ENCODE measurements at regions not wholly inside any gene's neighbourhood (a gene's known extent, or its start where the extent isn't known, plus 50 kb on each side); places are given as distances from the start of the nearest gene placed in this dataset.

GRCh38 chr16:59087641-59088040, 353.5 kb upstream of the GOT2 start:
- Histone ChIP-seq H3K4me3 (no peak overlapping the region), H3K27me3 (no peaks in the 10 kb centered on the region), H3K9me3 (peaks cover 0 to 5% (median 0%) of the 10 kb centered on the region in 4 donors), H3K36me3 (no peaks in the 10 kb centered on the region), H3K27ac (replicated peaks in 1 of 4) (no peak overlapping the region), H3K4me1 (no peaks in the 10 kb centered on the region)
- no peak for DNase-seq (ENCODE audit: extremely low spot score)
- TF ChIP-seq CTCF (IDR thresholded peaks at IDR 0.05), result no peak
- TF ChIP-seq EP300 (IDR thresholded peaks at IDR 0.05), result no peak
- no peak for TF ChIP-seq POLR2AphosphoS5 (IDR thresholded peaks at IDR 0.05)
- no peak for TF ChIP-seq POLR2A (IDR thresholded peaks at IDR 0.05; ENCODE audit: low read depth)
- 62% methylated on average over 3 of the region's 3 CpGs for WGBS
- intact Hi-C loops (cut with DNase I), result no loop called here

GRCh38 chr16:59067205-59067604, 333.1 kb upstream of the GOT2 start:
- peaks cover 0 to 3% (median 0%) of the 10 kb centered on the region in 4 donors for H3K9me3 ChIP-seq
- H3K27ac ChIP-seq (replicated peaks in 1 of 4), result no peak overlapping the region
- TF ChIP-seq POLR2AphosphoS5 (IDR thresholded peaks at IDR 0.05) (peak in 1 of 2 donors; percentile 18), EP300 (IDR thresholded peaks at IDR 0.05) (no peak), CTCF (IDR thresholded peaks at IDR 0.05) (no peak)
- intact Hi-C loops (cut with DNase I), result no loop called here
- H3K4me1 ChIP-seq, result no peaks in the 10 kb centered on the region
- H3K4me3 ChIP-seq, result no peak overlapping the region
- 58% methylated on average over 1 of the region's 1 CpG for WGBS
- DNase-seq (ENCODE audit: extremely low spot score), result no peak
- H3K36me3 ChIP-seq, result no peaks in the 10 kb centered on the region
- H3K27me3 ChIP-seq, result no peaks in the 10 kb centered on the region

DNA sequence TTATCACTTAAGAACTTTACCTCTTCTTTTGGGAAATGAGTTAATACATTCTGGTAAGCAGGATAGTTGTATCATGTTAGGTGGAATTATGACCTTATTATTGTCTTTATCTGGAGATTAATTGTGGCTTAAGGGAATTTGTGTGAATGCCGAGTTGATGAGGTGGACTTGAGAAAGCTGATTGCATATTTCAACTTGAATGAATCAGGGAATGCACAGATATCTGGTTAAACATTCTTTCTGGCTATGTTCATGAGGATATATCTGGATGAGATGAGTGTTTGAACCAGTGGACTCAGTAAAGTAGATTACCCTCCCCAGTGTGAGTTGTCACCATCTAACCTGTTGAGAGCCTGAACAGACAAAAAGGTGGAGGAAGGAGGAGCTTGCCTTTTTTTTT, 326.1 kb upstream of the GOT2 start:
- TF ChIP-seq POLR2A (IDR thresholded peaks at IDR 0.05; ENCODE audit: low read depth), result no peak
- no peak for TF ChIP-seq EP300 (IDR thresholded peaks at IDR 0.05)
- no peak for TF ChIP-seq POLR2AphosphoS5 (IDR thresholded peaks at IDR 0.05)
- no peak for TF ChIP-seq CTCF (IDR thresholded peaks at IDR 0.05)
- Histone ChIP-seq H3K36me3 (no peaks in the 10 kb centered on the region), H3K27ac (replicated peaks in 1 of 4) (no peak overlapping the region), H3K9me3 (no peaks in the 10 kb centered on the region), H3K4me3 (no peak overlapping the region), H3K4me1 (no peaks in the 10 kb centered on the region), H3K27me3 (no peaks in the 10 kb centered on the region)
- no peak for DNase-seq (ENCODE audit: extremely low spot score)
- WGBS, result 75% methylated on average over 1 of the region's 1 CpG
- intact Hi-C loops (cut with DNase I), result no loop called here

GRCh38 chr16:59058250-59058649, 324.1 kb upstream of the GOT2 start:
- Histone ChIP-seq H3K4me3 (no peak overlapping the region), H3K36me3 (no peaks in the 10 kb centered on the region), H3K4me1 (no peaks in the 10 kb centered on the region), H3K27me3 (no peaks in the 10 kb centered on the region), H3K27ac (replicated peaks in 1 of 4) (no peak overlapping the region), H3K9me3 (no peaks in the 10 kb centered on the region)
- intact Hi-C loops (cut with DNase I), result no loop called here
- no peak for DNase-seq (ENCODE audit: extremely low spot score)
- TF ChIP-seq EP300 (IDR thresholded peaks at IDR 0.05), result no peak
- TF ChIP-seq POLR2A (IDR thresholded peaks at IDR 0.05; ENCODE audit: low read depth), result no peak
- TF ChIP-seq POLR2AphosphoS5 (IDR thresholded peaks at IDR 0.05), result no peak
- TF ChIP-seq CTCF (IDR thresholded peaks at IDR 0.05), result no peak
- WGBS, result 78% methylated on average over 2 of the region's 2 CpGs

DNA sequence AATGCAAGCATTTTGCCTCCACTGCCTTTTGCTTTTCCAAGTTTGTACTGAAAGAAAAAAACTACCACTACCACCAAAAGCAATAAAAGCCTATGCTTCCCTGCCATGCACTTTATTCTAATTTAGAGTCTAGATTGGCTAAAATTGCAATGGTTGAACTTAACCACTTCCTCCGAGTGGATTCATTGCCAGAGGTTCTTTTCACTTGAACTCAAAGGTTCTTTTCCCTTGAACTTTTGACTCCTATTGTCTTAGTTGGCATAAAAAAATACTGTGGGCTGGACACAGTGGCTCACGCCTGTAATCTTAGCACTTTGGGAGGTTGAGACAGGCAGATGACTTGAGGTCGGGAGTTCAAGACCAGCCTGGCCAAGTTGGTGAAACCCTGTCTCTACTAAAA, 319.8 kb upstream of the GOT2 start:
- 74% methylated on average over 3 of the region's 3 CpGs for WGBS
- no peaks in the 10 kb centered on the region for H3K9me3 ChIP-seq
- intact Hi-C loops (cut with DNase I), result no loop called here
- no peak overlapping the region for H3K4me3 ChIP-seq
- no peaks in the 10 kb centered on the region for H3K27me3 ChIP-seq
- no peak overlapping the region for H3K27ac ChIP-seq (replicated peaks in 1 of 4)
- no peak for DNase-seq (ENCODE audit: extremely low spot score)
- TF ChIP-seq EP300 (IDR thresholded peaks at IDR 0.05), result no peak
- no peak for TF ChIP-seq POLR2AphosphoS5 (IDR thresholded peaks at IDR 0.05)
- TF ChIP-seq CTCF (IDR thresholded peaks at IDR 0.05), result no peak
- TF ChIP-seq POLR2A (IDR thresholded peaks at IDR 0.05; ENCODE audit: low read depth), result no peak
- no peaks in the 10 kb centered on the region for H3K36me3 ChIP-seq
- H3K4me1 ChIP-seq, result no peaks in the 10 kb centered on the region
